Pancreas (tissue), 10 donors: ENCODE measurements at regions not wholly inside any gene's neighbourhood (a gene's known extent, or its start where the extent isn't known, plus 50 kb on each side); places are given as distances from the start of the nearest gene placed in this dataset.
A peak's percentile ranks its signal among the peaks of the same experiment; 100 is the strongest.

Experiments
- ATAC-seq, 4 donors: fragments of 200-7000 bp; cut with Tn5 transposase; one replicate each; pipeline versions ENCODE4 v1.8.0 to v1.9.1; 2020; ENCODE audit warnings: mild to moderate bottlenecking in 4 of 4, moderate library complexity in 4 of 4
- DNase-seq, 6 donors: peaks; one replicate each; pipeline ENCODE4 v3.0.0-alpha.2; 2020
- FAIRE-seq: peaks from 2 replicates; lab custom pipeline; 2012; peaks lifted over from hg19 to GRCh38; lab: Jason Lieb, UNC
- H3K27ac ChIP-seq, 4 donors: fragments of 200-600 bp; sonication (generic); 1 replicate in 3 of 4; 2 replicates in 1 of 4; pipeline versions ENCODE4 v1.5.0 to v1.8.0; 2020
- H3K27me3 ChIP-seq, 4 donors: fragments of 200-600 bp; one replicate each; pipeline ENCODE4 v1.8.0; 2021
- H3K36me3 ChIP-seq, 3 donors: fragments of 200-600 bp; sonication (generic) in 1 of 3; one replicate each; pipeline versions ENCODE4 v1.5.0 to v1.8.0; 2020 to 2021
- H3K4me1 ChIP-seq, 3 donors: fragments of 200-600 bp; one replicate each; pipeline ENCODE4 v1.8.0; 2021
- H3K4me3 ChIP-seq, 4 donors: fragments of 200-600 bp; sonication (generic) in 2 of 4; one replicate each; pipeline versions ENCODE4 v1.5.0 to v1.8.0; 2020 to 2021
- H3K9me3 ChIP-seq, 4 donors: fragments of 200-600 bp; one replicate each; pipeline ENCODE4 v1.8.0; 2021
- WGBS, 2 donors: extraction: QIAGEN DNeasy Blood & Tissue Kit; methylation state at CpG; one replicate each; pipeline ENCODE4 v1.1.7; 2013; 5-methylcytosine and 5-hydroxymethylcytosine counted together
- intact Hi-C, 3 donors: fragments of 100-400 bp; cut with DNase I; formaldehyde crosslinking; loops; one replicate each; pipeline versions ENCODE4 v1.11.1 to v1.14.2; 2022
- TF ChIP-seq, protein P1 (sequence below), 4 donors: fragments of 200-600 bp; sonication (generic) in 3 of 4; IDR thresholded peaks; one replicate each; pipeline versions ENCODE4 v1.5.0 to v1.8.0; 2021; ENCODE audit warnings: antibody characterized with exemption in 4 of 4
- donor health status: healthy with polysubstance abuse.
- donor health status: DM: no; HTN: no; CAD: no; lungs with moderate emphysema.
- donor health status: DM: no; HTN: no; CAD: no.
- donor health status: control.
- donor health status: control.
- donor health status: Bipolar disorder and iron deficiency.
- donor health status: DM: yes; HTN: yes; CAD: no.
- donor health status: DM: no; HTN: no; CAD: no.
- donor health status: DM: no; HTN: no; CAD: no.
- donor health status: DM: yes; HTN: yes; CAD: no.

DNA sequence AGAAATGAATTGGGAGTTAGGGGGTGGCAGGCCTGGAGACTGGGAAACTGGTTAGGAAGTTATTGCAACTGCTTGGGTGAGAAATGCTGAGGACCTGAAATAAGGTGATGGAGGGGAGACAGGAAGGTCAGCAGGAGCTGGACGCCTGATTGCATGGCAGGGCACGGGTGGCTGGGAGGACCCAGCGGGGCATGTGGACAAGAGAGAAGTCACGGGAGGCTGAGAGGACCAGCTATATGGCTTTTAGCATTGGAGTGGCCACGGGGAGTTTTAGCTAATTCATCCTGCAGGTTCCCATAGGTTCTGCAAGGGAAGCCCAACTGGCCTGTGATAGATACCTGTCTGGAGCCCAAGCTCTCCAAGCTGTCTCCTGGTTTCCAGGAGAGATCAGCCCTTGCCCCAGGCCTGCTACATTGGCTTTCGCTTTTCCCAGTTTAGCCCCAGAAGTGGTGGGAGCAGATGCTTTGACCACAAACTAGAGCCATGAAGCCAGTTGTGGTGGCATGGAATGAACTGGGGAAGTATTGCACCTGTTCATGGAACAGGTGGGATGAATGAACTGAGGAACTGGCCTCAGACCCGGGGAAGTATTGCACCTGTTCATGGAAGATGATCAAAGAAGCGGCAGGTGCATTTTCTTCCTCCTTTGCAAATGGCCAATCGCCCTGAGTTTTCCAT is 93.6 kb upstream of the TAF1B start:
- intact Hi-C loops, result no loop called here
- H3K4me3 ChIP-seq, result no peak overlapping the region
- H3K27ac ChIP-seq, result no peak overlapping the region
- WGBS, 2 donors, result 82 to 90% methylated on average over 9 of the region's 9 CpGs
- TF ChIP-seq, protein P1, sequence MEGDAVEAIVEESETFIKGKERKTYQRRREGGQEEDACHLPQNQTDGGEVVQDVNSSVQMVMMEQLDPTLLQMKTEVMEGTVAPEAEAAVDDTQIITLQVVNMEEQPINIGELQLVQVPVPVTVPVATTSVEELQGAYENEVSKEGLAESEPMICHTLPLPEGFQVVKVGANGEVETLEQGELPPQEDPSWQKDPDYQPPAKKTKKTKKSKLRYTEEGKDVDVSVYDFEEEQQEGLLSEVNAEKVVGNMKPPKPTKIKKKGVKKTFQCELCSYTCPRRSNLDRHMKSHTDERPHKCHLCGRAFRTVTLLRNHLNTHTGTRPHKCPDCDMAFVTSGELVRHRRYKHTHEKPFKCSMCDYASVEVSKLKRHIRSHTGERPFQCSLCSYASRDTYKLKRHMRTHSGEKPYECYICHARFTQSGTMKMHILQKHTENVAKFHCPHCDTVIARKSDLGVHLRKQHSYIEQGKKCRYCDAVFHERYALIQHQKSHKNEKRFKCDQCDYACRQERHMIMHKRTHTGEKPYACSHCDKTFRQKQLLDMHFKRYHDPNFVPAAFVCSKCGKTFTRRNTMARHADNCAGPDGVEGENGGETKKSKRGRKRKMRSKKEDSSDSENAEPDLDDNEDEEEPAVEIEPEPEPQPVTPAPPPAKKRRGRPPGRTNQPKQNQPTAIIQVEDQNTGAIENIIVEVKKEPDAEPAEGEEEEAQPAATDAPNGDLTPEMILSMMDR (IDR thresholded peaks at IDR 0.05), result no peak
- ATAC-seq (no peak), DNase-seq (no peak), FAIRE-seq (no peak)
- no peaks in the 10 kb centered on the region for H3K36me3 ChIP-seq
- peaks cover 8 to 20% (median 8%) of the 10 kb centered on the region in 3 donors for H3K4me1 ChIP-seq
- H3K27me3 ChIP-seq, result no peaks in the 10 kb centered on the region
- no peaks in the 10 kb centered on the region for H3K9me3 ChIP-seq

DNA sequence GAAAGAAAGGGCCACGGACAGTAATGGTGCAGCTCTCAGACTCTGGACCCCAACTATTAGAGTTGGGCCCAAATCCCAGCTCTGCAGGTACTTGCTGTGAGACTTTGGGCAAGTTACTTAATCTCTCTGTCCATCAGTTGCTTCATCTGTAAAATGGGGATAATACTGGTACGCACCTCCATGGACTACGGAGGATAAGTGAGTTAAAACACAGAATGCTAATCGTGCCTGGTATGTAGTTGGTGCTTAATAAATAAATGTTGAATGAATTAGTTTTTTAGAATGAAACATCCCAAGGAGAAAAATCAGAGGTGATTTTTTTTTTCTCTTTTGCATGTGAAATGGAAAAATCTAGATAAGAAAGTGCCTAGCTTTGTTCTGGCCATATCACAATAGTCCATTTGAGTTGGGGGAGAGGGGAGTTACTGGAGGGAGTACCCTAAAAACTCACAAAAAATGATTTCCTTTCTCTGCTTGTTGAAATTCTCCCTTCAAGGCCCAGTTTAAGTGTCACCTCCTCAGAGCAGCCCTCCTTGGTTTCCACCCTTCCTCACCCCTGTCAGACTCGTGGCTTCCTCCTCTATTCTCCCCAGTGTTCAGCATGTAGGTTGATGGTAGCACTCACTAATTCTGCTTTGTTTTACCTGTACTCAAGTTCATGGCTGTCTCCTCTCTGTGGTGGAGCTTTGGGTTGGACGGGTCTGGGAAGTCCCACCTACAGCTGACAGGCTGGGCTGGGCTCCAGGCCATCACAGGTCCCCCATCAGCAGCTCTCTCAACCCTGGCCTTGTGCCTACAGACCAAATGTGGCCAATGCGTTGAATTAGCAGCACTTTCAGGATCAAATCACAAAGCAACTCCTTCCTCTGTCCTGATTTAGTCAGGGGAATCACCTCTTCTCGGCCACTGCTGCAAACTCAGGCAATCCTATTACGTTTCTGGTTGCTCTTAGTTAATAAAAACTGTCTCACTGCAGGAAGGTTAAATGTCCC is 92.8 kb upstream of the TAF1B start:
- Histone ChIP-seq H3K4me1 (peaks cover 0 to 12% (median 0%) of the 10 kb centered on the region in 3 donors), H3K27ac (no peak overlapping the region), H3K27me3 (no peaks in the 10 kb centered on the region), H3K36me3 (no peaks in the 10 kb centered on the region), H3K4me3 (no peak overlapping the region), H3K9me3 (no peaks in the 10 kb centered on the region)
- intact Hi-C loops, result no loop called here
- ATAC-seq, result no peak
- no peak for DNase-seq
- no peak for FAIRE-seq
- TF ChIP-seq, protein P1 (IDR thresholded peaks at IDR 0.05), result no peak
- WGBS, 2 donors, result 77 to 80% methylated on average over 9 of the region's 9 CpGs

DNA sequence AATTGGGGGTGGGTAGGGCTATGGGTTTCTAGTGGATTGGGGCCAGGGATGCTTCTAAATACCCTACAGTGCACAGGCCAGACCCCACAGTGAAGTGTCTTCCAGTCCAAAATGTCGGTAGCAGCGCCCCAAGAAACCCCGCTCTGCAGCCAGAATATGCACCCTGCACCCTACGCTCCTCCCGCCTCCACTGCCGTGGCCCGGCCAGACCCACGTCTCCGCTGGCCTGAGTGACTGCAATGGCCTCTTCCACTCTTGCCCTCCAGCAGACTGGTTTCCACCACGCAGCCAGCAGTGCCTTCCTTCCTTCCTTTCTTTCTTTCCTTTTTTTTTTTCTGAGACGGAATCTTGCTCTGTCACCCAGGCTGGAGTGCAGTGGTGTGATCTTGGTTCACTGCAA is 91.4 kb upstream of the TAF1B start:
- WGBS, 2 donors, result 93 to 100% methylated on average over 11 of the region's 11 CpGs
- Histone ChIP-seq H3K36me3 (no peaks in the 10 kb centered on the region), H3K4me3 (no peak overlapping the region), H3K27me3 (no peaks in the 10 kb centered on the region), H3K27ac (no peak overlapping the region), H3K4me1 (peaks cover 0 to 6% (median 0%) of the 10 kb centered on the region in 3 donors), H3K9me3 (no peaks in the 10 kb centered on the region)
- TF ChIP-seq, protein P1 (IDR thresholded peaks at IDR 0.05), result no peak
- intact Hi-C loops, result no loop called here
- DNase-seq (no peak), FAIRE-seq (no peak), ATAC-seq (no peak)

DNA sequence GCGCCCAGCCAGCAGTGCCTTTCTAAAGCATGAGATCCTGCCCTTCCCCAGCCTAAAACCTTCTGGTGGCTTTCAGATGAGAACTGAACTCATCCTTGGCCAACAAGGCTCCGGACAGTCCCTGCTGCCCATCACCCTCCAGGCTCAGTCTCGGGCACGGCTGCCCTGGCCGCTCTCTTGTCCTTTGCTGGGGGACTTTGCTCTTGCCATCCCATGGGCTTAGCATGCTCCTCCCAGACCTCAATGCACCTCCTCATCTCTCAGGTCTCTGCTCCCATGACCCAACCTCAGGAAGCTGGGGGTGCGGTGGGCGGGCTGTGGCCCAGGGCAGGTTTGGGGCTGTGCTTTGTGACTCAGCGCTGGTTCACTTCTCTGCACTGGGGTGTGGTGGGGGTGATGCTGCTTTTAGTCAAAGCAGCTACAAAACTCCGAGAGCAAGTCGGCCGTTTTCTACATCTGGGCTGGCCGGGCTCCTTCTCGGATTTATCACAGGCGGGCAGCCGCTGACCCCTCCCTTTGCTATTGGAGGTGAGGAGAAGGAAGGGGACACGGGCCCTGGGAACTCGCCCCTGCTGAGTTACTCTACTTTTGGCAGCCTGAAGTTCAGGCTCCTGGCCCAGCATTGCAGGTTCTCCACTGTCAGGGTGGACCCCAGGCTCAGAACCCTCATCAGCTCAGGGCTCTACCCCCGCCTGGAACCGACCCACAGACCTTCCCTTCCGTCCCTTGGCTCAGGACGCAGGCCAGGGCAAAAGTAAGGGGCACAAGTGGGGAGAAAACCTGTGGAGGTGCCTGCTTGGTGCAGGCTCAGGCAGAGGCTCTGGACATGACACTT is 90.6 kb upstream of the TAF1B start:
- FAIRE-seq, result no peak
- intact Hi-C loops, result no loop called here
- TF ChIP-seq, protein P1 (IDR thresholded peaks at IDR 0.05), result no peak
- Histone ChIP-seq H3K9me3 (no peaks in the 10 kb centered on the region), H3K27ac (no peak overlapping the region), H3K4me3 (no peak overlapping the region), H3K27me3 (no peaks in the 10 kb centered on the region), H3K4me1 (peaks cover 0 to 6% (median 0%) of the 10 kb centered on the region in 3 donors), H3K36me3 (no peaks in the 10 kb centered on the region)
- WGBS, 2 donors, result 69 to 82% methylated on average over 21 of the region's 21 CpGs
- ATAC-seq, result peak in 1 of 4 donors; percentile 25
- DNase-seq, result no peak
